H1 (cell line): ENCODE measurements at regions not wholly inside any gene's neighbourhood (a gene's known extent, or its start where the extent isn't known, plus 50 kb on each side); places are given as distances from the start of the nearest gene placed in this dataset.

ENCODE experiments used
- CTCF ChIA-PET: fragments of 300-600 bp; sonication (Branson Sonifier 250); formaldehyde crosslinking; loops from one replicate; lab custom pipeline; 2021; ENCODE audit not compliant: partially characterized antibody; lab: Charles Lee
- POLR2A ChIA-PET: fragments of 300-600 bp; sonication (Branson Sonifier 250); formaldehyde crosslinking; loops from one replicate; lab custom pipeline; 2021; ENCODE audit warnings: inconsistent platforms; ENCODE audit not compliant: partially characterized antibody; lab: Charles Lee
- DNase-seq, 2 experiments: peaks; one replicate each; pipeline versions ENCODE4 v3.0.0 to v3.0.0-alpha.2; 2010 to 2022; ENCODE audit warnings: low spot score in 2 of 2, low read depth in 1 of 2, mixed read lengths in 1 of 2
- FAIRE-seq: peaks from 2 replicates; lab custom pipeline; 2011; peaks lifted over from hg19 to GRCh38; lab: Jason Lieb, UNC
- H2AFZ ChIP-seq: 2 replicates; pipeline ENCODE4 v1.8.1; 2012; ENCODE audit warnings: low read length, inconsistent platforms
- H2AK5ac ChIP-seq: 2 replicates; pipeline ENCODE4 v1.6.1; 2013; ENCODE audit warnings: low read depth, low read length
- H2BK120ac ChIP-seq: replicated peaks from 2 replicates; pipeline ENCODE3; 2013; ENCODE audit warnings: low read depth, low read length, inconsistent platforms
- H2BK12ac ChIP-seq: 2 replicates; pipeline ENCODE4 v1.6.1; 2013; ENCODE audit warnings: low read depth, low read length
- H2BK15ac ChIP-seq: 2 replicates; pipeline ENCODE4 v1.6.1; 2013; ENCODE audit warnings: low read length
- H2BK20ac ChIP-seq: 2 replicates; pipeline ENCODE4 v1.6.1; 2013; ENCODE audit warnings: low read length
- H2BK5ac ChIP-seq: 2 replicates; pipeline ENCODE4 v1.6.1; 2013; ENCODE audit warnings: low read depth, low read length
- H3K14ac ChIP-seq: 2 replicates; pipeline ENCODE4 v1.6.1; 2013; ENCODE audit warnings: inconsistent platforms; ENCODE audit not compliant: insufficient read length
- H3K18ac ChIP-seq: 2 replicates; pipeline ENCODE4 v1.6.1; 2013; ENCODE audit warnings: low read length; ENCODE audit errors: extremely low read depth
- H3K23ac ChIP-seq: 2 replicates; pipeline ENCODE4 v1.6.1; 2013; ENCODE audit warnings: inconsistent platforms; ENCODE audit not compliant: insufficient read length
- H3K23me2 ChIP-seq: 2 replicates; pipeline ENCODE4 v1.6.1; 2013; ENCODE audit warnings: low read depth, low read length
- H3K27ac ChIP-seq: 2 replicates; pipeline ENCODE4 v1.6.1; 2011; ENCODE audit warnings: low read depth, low read length, inconsistent platforms
- H3K27me3 ChIP-seq, 4 experiments: replicated peaks in 1 of 4; 1 replicate in 1 of 4; 2 replicates in 3 of 4; pipeline versions ENCODE4 v1.6.1 to v1.8.1; 2011 to 2013; ENCODE audit warnings: low read length in 3 of 4, mild to moderate bottlenecking in 3 of 4, inconsistent platforms in 2 of 4, mixed read lengths in 2 of 4, moderate library complexity in 1 of 4; ENCODE audit not compliant: control insufficient read depth in 3 of 4, insufficient read depth in 3 of 4; ENCODE audit errors: extremely low read depth in 1 of 4
- H3K36me3 ChIP-seq, 4 experiments: 2 replicates each; pipeline versions ENCODE4 v1.6.1 to v1.8.1; 2011 to 2013; ENCODE audit warnings: mild to moderate bottlenecking in 4 of 4, low read length in 3 of 4, moderate library complexity in 2 of 4, control low read depth in 1 of 4, inconsistent platforms in 1 of 4; ENCODE audit not compliant: insufficient read depth in 4 of 4, control insufficient read depth in 2 of 4
- H3K4ac ChIP-seq: replicated peaks from 2 replicates; pipeline ENCODE3; 2013; ENCODE audit warnings: low read length, low read depth, mixed read lengths, inconsistent platforms; ENCODE audit not compliant: insufficient read length
- H3K4me1 ChIP-seq, 4 experiments: replicated peaks in 1 of 4; 1 replicate in 1 of 4; 2 replicates in 3 of 4; pipeline versions ENCODE4 v1.6.1 to v1.8.1; 2011 to 2013; ENCODE audit warnings: low read length in 3 of 4, inconsistent platforms in 2 of 4, mixed read lengths in 1 of 4; ENCODE audit not compliant: insufficient read depth in 4 of 4, control insufficient read depth in 3 of 4
- H3K4me2 ChIP-seq, 2 experiments: 2 replicates each; pipeline versions ENCODE4 v1.6.1 to v1.8.1; 2011 to 2013; ENCODE audit warnings: low read depth in 2 of 2, low read length in 2 of 2, control low read depth in 1 of 2, inconsistent platforms in 1 of 2, mild to moderate bottlenecking in 1 of 2; ENCODE audit not compliant: insufficient read depth in 1 of 2
- H3K4me3 ChIP-seq, 4 experiments: fragments of 200-600, 300-600 bp in 1 of 4; sonication (generic), shearing (Covaris generic), sonication (Bioruptor Twin) in 1 of 4; 2 replicates each; pipeline versions ENCODE4 v1.5.1 to v1.8.1; 2011 to 2016; ENCODE audit warnings: low read length in 4 of 4, low read depth in 3 of 4, control low read depth in 2 of 4, inconsistent platforms in 2 of 4, mild to moderate bottlenecking in 2 of 4, mixed read lengths in 1 of 4, moderate library complexity in 1 of 4; ENCODE audit not compliant: insufficient read depth in 2 of 4; ENCODE audit errors: extremely low read depth in 1 of 4
- H3K56ac ChIP-seq: replicated peaks from 2 replicates; pipeline ENCODE3; 2013; ENCODE audit warnings: low read depth, mild to moderate bottlenecking, mixed read lengths, low read length, inconsistent platforms; ENCODE audit not compliant: insufficient read length
- H3K79me1 ChIP-seq: 2 replicates; pipeline ENCODE4 v1.6.1; 2013; ENCODE audit warnings: low read depth, low read length, control low read depth
- H3K79me2 ChIP-seq, 2 experiments: 2 replicates each; pipeline versions ENCODE4 v1.6.1 to v1.8.1; 2012 to 2013; ENCODE audit warnings: low read length in 2 of 2, mild to moderate bottlenecking in 2 of 2, inconsistent platforms in 1 of 2; ENCODE audit not compliant: insufficient read depth in 2 of 2, control insufficient read depth in 1 of 2
- H3K9ac ChIP-seq, 4 experiments: replicated peaks in 1 of 4; 1 replicate in 1 of 4; 2 replicates in 3 of 4; pipeline versions ENCODE4 v1.6.1 to v1.8.1; 2011 to 2013; ENCODE audit warnings: low read depth in 3 of 4, low read length in 3 of 4, control low read depth in 2 of 4, mild to moderate bottlenecking in 2 of 4, moderate library complexity in 2 of 4, inconsistent platforms in 1 of 4; ENCODE audit errors: extremely low read depth in 1 of 4
- H3K9me3 ChIP-seq, 2 experiments: 2 replicates each; pipeline versions ENCODE4 v1.6.1 to v1.8.1; 2012 to 2013; ENCODE audit warnings: mild to moderate bottlenecking in 2 of 2, moderate library complexity in 2 of 2, control low read depth in 1 of 2, inconsistent platforms in 1 of 2, low read depth in 1 of 2, low read length in 1 of 2, mixed read lengths in 1 of 2; ENCODE audit not compliant: insufficient read depth in 2 of 2
- H4K20me1 ChIP-seq, 2 experiments: replicated peaks in 1 of 2; 2 replicates each; pipeline versions ENCODE3 to v1.8.1; 2011 to 2013; ENCODE audit warnings: inconsistent platforms in 2 of 2, low read length in 2 of 2, mild to moderate bottlenecking in 1 of 2; ENCODE audit not compliant: insufficient read depth in 2 of 2, control insufficient read depth in 1 of 2
- H4K5ac ChIP-seq: 2 replicates; pipeline ENCODE4 v1.6.1; 2013; ENCODE audit warnings: low read length, low read depth, mixed read lengths, inconsistent platforms; ENCODE audit not compliant: insufficient read length
- H4K8ac ChIP-seq: 2 replicates; pipeline ENCODE4 v1.8.0; 2013; ENCODE audit warnings: mild to moderate bottlenecking, moderate library complexity, low read length, inconsistent platforms; ENCODE audit not compliant: insufficient read depth; ENCODE audit errors: extremely low read depth
- H4K91ac ChIP-seq: replicated peaks from 2 replicates; pipeline ENCODE3; 2013; ENCODE audit warnings: low read length, mixed read lengths, inconsistent platforms; ENCODE audit not compliant: insufficient read length
- JUN ChIP-seq: IDR thresholded peaks from 2 replicates; pipeline ENCODE4 v1.6.1; 2011; ENCODE audit warnings: low read depth, mild to moderate bottlenecking, improper control_type of control experiment, low read length
- PHF8 ChIP-seq: fragments of 200-600 bp; sonication (generic); conservative IDR thresholded peaks from 2 replicates; pipeline ENCODE4 v1.7.1; 2012; ENCODE audit warnings: low read depth, mild to moderate bottlenecking, inconsistent platforms, low read length, moderate library complexity
- WGBS, 2 experiments: shearing (Covaris generic) in 1 of 2; methylation state at CpG; one replicate each; pipeline versions ENCODE4 v1.1.6 to v1.1.7; 2013 to 2015; ENCODE audit warnings: low lambda C conversion rate in 2 of 2, mixed read lengths in 2 of 2, inconsistent platforms in 1 of 2, low coverage in 1 of 2, missing lambda C conversion rate in 1 of 2; ENCODE audit not compliant: insufficient replicate concordance in 2 of 2, insufficient coverage in 1 of 2, insufficient read length in 1 of 2; ENCODE audit errors: extremely low coverage in 1 of 2, missing lambda C conversion rate in 1 of 2; 5-methylcytosine and 5-hydroxymethylcytosine counted together

DNA sequence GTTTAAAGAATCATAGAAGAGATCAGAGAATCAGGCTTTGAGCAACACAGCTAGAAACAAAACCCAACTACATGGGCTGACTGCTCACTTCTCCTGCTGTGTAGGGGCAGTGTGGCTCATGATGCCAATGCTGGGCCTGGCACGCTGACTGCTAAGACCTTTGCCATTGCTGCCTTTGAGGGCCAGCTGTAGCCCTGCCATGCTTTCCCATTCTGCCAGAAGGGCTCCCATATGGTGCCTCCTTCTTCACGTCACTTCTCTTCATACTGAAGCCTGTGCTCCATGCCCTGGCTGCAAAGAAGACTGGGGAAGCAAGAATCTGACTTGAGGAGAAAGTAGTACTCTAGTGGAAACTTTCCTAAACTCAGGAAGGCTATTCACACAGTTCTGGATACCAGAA is 232.9 kb downstream of the UTP18 start:
- POLR2A ChIA-PET: no interaction called here

More for the DNA sequence above, 232.9 kb downstream of the UTP18 start:
- no peaks in the 10 kb centered on the region for H3K23me2 ChIP-seq
- no peak overlapping the region for H2BK20ac ChIP-seq
- no peak overlapping the region for H2AFZ ChIP-seq
- no peak overlapping the region for H3K4me2 ChIP-seq
- no peaks in the 10 kb centered on the region for H3K79me1 ChIP-seq
- no peak overlapping the region for H2BK15ac ChIP-seq
- no peak overlapping the region for H2BK120ac ChIP-seq
- no peak for TF ChIP-seq PHF8
- TF ChIP-seq JUN: no peak
- no peak overlapping the region for H3K23ac ChIP-seq
- no peaks in the 10 kb centered on the region for H3K36me3 ChIP-seq
- H4K91ac ChIP-seq: no peak overlapping the region
- FAIRE-seq: no peak
- no peak overlapping the region for H4K8ac ChIP-seq
- no peak overlapping the region for H4K5ac ChIP-seq
- H2BK12ac ChIP-seq: no peak overlapping the region
- H3K14ac ChIP-seq: no peak overlapping the region
- no peak for DNase-seq
- no peak overlapping the region for H3K27ac ChIP-seq
- H3K18ac ChIP-seq: no peak overlapping the region
- no peak overlapping the region for H3K4me3 ChIP-seq
- no peaks in the 10 kb centered on the region for H3K27me3 ChIP-seq
- CTCF ChIA-PET: interaction anchor here (0.9 to 1.1 kb wide), 2 partner anchors 38 to 241 kb away, joined by 3 read pairs; no protein-coding TSS in a partner anchor
- H3K9ac ChIP-seq: no peak overlapping the region
- 96% methylated on average over 2 of the region's 2 CpGs; no CpG with 5 or more reads in 1 of the 2 experiments for WGBS, 2 experiments
- H2BK5ac ChIP-seq: no peak overlapping the region
- no peaks in the 10 kb centered on the region for H3K79me2 ChIP-seq
- no peaks in the 10 kb centered on the region for H3K4me1 ChIP-seq
- H2AK5ac ChIP-seq: no peak overlapping the region
- H4K20me1 ChIP-seq: no peaks in the 10 kb centered on the region
- no peak overlapping the region for H3K4ac ChIP-seq
- no peak overlapping the region for H3K56ac ChIP-seq
- no peaks in the 10 kb centered on the region for H3K9me3 ChIP-seq
